Neural cell (in vitro differentiated cells): ENCODE measurements at regions not wholly inside any gene's neighbourhood (a gene's known extent, or its start where the extent isn't known, plus 50 kb on each side); places are given as distances from the start of the nearest gene placed in this dataset.
"Not testable (repeated sequence)": the region's sequence is repeated elsewhere in the genome, so short reads cannot be mapped to it uniquely, and the experiment has no call there.

Experiments used
- H2AFZ ChIP-seq: fragments of 200-600, 300-800 bp; sonication (generic), shearing (Covaris generic); 2 replicates; pipeline ENCODE4 v1.6.0; 2014; ENCODE audit warnings: low read depth, mild to moderate bottlenecking, antibody characterized with exemption, low read length, moderate library complexity
- H3F3A ChIP-seq: fragments of 200-600 bp; shearing (Covaris generic); 2 replicates; pipeline ENCODE4 v1.6.1; 2016; ENCODE audit warnings: mild to moderate bottlenecking, moderate library complexity, mixed read lengths, antibody characterized with exemption, low read length; ENCODE audit not compliant: insufficient read depth, poor library complexity, severe bottlenecking
- H3K27ac ChIP-seq: fragments of 200-600, 300-800 bp; sonication (generic), shearing (Covaris generic); 2 replicates; pipeline ENCODE4 v1.5.1; 2014; ENCODE audit warnings: mild to moderate bottlenecking, low read length, moderate library complexity
- H3K27me3 ChIP-seq: fragments of 300-800, 200-600 bp; sonication (generic), shearing (Covaris generic); 2 replicates; pipeline ENCODE4 v1.6.0; 2014; ENCODE audit warnings: mild to moderate bottlenecking, low read depth, low read length, moderate library complexity; ENCODE audit not compliant: insufficient read depth
- H3K36me3 ChIP-seq: fragments of 300-800, 200-600 bp; sonication (generic), shearing (Covaris generic); 2 replicates; pipeline ENCODE4 v1.5.1; 2014; ENCODE audit warnings: mild to moderate bottlenecking, antibody characterized with exemption, low read length, moderate library complexity; ENCODE audit not compliant: insufficient read depth
- H3K4me2 ChIP-seq: fragments of 300-800, 200-600 bp; sonication (generic), shearing (Covaris generic); 2 replicates; pipeline ENCODE4 v1.6.0; 2014; ENCODE audit warnings: mild to moderate bottlenecking, low read length
- H3K4me3 ChIP-seq: fragments of 300-800, 200-600 bp; sonication (generic), shearing (Covaris generic); 2 replicates; pipeline ENCODE4 v1.5.1; 2014; ENCODE audit warnings: mild to moderate bottlenecking, low read length, moderate library complexity
- H3K79me2 ChIP-seq: fragments of 200-600 bp; shearing (Covaris generic); replicated peaks from 2 replicates; pipeline ENCODE4 v1.6.0; 2014; ENCODE audit warnings: mild to moderate bottlenecking, low read length, moderate library complexity; ENCODE audit not compliant: insufficient read depth
- H3K9ac ChIP-seq: fragments of 300-800, 200-600 bp; sonication (generic), shearing (Covaris generic); 2 replicates; pipeline ENCODE4 v1.6.1; 2016; ENCODE audit warnings: mild to moderate bottlenecking, low read length, mixed read lengths
- H3K9me2 ChIP-seq: fragments of 200-600 bp; shearing (Covaris generic); 2 replicates; pipeline ENCODE4 v1.6.1; 2016; ENCODE audit warnings: mild to moderate bottlenecking, low read length, mixed read lengths; ENCODE audit not compliant: insufficient read depth
- H3K9me3 ChIP-seq: fragments of 200-600, 300-800 bp; sonication (generic), shearing (Covaris generic); 2 replicates; pipeline ENCODE4 v1.6.1; 2016; ENCODE audit warnings: mild to moderate bottlenecking, mixed run types, low read length, moderate library complexity, mixed read lengths
- H4K20me1 ChIP-seq: fragments of 200-600 bp; shearing (Covaris generic); 2 replicates; pipeline ENCODE4 v1.6.1; 2016; ENCODE audit warnings: mild to moderate bottlenecking, mixed run types; ENCODE audit not compliant: insufficient read depth
- EP300 ChIP-seq: fragments of 450-650 bp; conservative IDR thresholded peaks from 2 replicates; pipeline ENCODE4 v1.6.1; 2014; ENCODE audit warnings: antibody characterized with exemption, mild to moderate bottlenecking, moderate library complexity; ENCODE audit not compliant: poor library complexity, severe bottlenecking
- EZH2 ChIP-seq: fragments of 200-600, 300-800 bp; shearing (Covaris generic), sonication (generic); IDR thresholded peaks from 2 replicates; pipeline ENCODE4 v1.6.1; 2014; ENCODE audit warnings: antibody characterized with exemption, low read length, borderline replicate concordance, mild to moderate bottlenecking; ENCODE audit not compliant: insufficient read depth, poor library complexity, severe bottlenecking
- MXI1 ChIP-seq: fragments of 450-650 bp; conservative IDR thresholded peaks from 2 replicates; pipeline ENCODE4 v1.6.1; 2014; ENCODE audit warnings: antibody characterized with exemption, mild to moderate bottlenecking; ENCODE audit not compliant: poor library complexity, severe bottlenecking
- POLR2AphosphoS5 ChIP-seq: IDR thresholded peaks from 2 replicates; pipeline ENCODE4 v1.6.1; 2012
- RAD21 ChIP-seq: fragments of 450-650 bp; conservative IDR thresholded peaks from 2 replicates; pipeline ENCODE4 v1.6.1; 2014; ENCODE audit warnings: antibody characterized with exemption, mild to moderate bottlenecking, moderate library complexity
- SMC3 ChIP-seq: fragments of 450-650 bp; conservative IDR thresholded peaks from 2 replicates; pipeline ENCODE4 v1.6.1; 2014; ENCODE audit warnings: antibody characterized with exemption, mild to moderate bottlenecking, moderate library complexity; ENCODE audit not compliant: poor library complexity
- TAF1 ChIP-seq: IDR thresholded peaks from 2 replicates; pipeline ENCODE4 v1.6.1; 2012; ENCODE audit warnings: low read depth
- TF ChIP-seq, protein P1 (sequence below): fragments of 450-650 bp; IDR thresholded peaks from 2 replicates; pipeline ENCODE4 v1.5.1; 2014; ENCODE audit warnings: antibody characterized with exemption, mild to moderate bottlenecking, moderate library complexity; ENCODE audit not compliant: poor library complexity, severe bottlenecking
- TF ChIP-seq, protein P2 (sequence below): IDR thresholded peaks from 2 replicates; pipeline ENCODE4 v1.6.1; 2012; ENCODE audit warnings: borderline replicate concordance

DNA sequence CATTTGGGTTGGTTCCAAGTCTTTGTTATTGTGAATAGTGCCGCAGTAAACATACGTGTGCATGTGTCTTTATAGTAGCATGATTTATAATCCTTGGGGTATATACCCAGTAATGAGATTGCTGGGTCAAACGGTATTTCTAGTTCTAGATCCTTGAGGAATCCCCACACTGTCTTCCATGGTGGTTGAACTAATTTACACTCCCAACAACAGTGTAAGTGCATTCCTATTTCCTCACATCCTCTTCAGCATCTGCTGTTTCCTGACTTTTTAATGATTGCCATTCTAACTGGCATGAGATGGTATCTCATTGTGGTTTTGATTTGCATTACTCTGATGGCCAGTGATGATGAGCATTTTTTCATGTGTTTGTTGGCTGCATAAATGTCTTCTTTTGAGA lies 580.3 kb upstream of the CLINT1 start:
- H2AFZ ChIP-seq, H3K4me2 ChIP-seq, H3K27ac ChIP-seq, H3F3A ChIP-seq, H3K4me3 ChIP-seq, H3K27me3 ChIP-seq, H3K9ac ChIP-seq, H3K79me2 ChIP-seq, H4K20me1 ChIP-seq, H3K9me2 ChIP-seq, H3K36me3 ChIP-seq, H3K9me3 ChIP-seq: not testable (repeated sequence)

DNA sequence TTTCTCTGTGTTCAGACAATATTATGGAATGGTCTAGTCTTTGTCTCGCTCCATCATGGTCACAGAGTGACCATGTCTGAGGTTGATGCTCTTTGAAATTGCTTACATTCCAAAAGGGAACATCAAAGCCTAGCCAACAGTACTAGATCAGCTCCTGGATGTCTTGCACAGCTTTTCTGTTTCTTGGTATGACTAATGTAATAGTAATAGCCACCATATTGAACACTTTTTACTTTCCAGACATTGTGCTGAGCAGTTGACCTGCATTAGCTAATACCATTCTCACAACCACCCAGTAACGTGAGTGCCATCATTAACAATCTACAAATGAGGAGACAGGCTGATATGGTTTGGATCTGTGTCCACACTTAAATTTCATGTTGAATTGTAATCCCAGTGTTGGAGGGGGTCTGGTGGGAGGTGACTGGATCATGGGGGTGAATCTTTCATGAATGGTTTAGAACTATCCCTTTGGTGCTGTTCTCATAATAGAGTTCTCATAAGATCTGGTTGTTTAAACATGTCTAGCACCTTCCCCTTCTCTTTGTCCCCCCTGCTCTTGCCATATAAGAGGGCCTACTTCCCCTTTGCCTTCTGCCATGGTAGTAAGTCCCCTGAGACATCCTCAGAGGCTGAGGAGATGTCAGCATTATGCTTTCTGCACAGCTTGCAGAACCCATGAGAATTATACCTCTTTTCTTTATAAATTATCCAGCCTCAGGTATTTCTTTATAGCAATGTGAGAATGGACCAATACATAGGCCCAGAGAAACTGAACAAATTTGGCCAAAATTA lies 577.5 kb upstream of the CLINT1 start:
- no peak overlapping the region for H3K4me2 ChIP-seq
- H4K20me1 ChIP-seq, result no peaks in the 10 kb centered on the region
- H3K9me3 ChIP-seq, result no peaks in the 10 kb centered on the region
- H3K27me3 ChIP-seq, result no peaks in the 10 kb centered on the region
- H3K9ac ChIP-seq, result no peak overlapping the region
- H3K27ac ChIP-seq, result no peak overlapping the region
- no peaks in the 10 kb centered on the region for H3F3A ChIP-seq
- no peaks in the 10 kb centered on the region for H3K79me2 ChIP-seq
- H3K36me3 ChIP-seq, result no peaks in the 10 kb centered on the region
- no peak overlapping the region for H2AFZ ChIP-seq
- TF ChIP-seq EZH2 (no peak), RAD21 (no peak), TAF1 (no peak), POLR2AphosphoS5 (no peak), EP300 (no peak), MXI1 (no peak), SMC3 (no peak)
- TF ChIP-seq, protein P1, sequence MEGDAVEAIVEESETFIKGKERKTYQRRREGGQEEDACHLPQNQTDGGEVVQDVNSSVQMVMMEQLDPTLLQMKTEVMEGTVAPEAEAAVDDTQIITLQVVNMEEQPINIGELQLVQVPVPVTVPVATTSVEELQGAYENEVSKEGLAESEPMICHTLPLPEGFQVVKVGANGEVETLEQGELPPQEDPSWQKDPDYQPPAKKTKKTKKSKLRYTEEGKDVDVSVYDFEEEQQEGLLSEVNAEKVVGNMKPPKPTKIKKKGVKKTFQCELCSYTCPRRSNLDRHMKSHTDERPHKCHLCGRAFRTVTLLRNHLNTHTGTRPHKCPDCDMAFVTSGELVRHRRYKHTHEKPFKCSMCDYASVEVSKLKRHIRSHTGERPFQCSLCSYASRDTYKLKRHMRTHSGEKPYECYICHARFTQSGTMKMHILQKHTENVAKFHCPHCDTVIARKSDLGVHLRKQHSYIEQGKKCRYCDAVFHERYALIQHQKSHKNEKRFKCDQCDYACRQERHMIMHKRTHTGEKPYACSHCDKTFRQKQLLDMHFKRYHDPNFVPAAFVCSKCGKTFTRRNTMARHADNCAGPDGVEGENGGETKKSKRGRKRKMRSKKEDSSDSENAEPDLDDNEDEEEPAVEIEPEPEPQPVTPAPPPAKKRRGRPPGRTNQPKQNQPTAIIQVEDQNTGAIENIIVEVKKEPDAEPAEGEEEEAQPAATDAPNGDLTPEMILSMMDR, result no peak
- TF ChIP-seq, protein P2, sequence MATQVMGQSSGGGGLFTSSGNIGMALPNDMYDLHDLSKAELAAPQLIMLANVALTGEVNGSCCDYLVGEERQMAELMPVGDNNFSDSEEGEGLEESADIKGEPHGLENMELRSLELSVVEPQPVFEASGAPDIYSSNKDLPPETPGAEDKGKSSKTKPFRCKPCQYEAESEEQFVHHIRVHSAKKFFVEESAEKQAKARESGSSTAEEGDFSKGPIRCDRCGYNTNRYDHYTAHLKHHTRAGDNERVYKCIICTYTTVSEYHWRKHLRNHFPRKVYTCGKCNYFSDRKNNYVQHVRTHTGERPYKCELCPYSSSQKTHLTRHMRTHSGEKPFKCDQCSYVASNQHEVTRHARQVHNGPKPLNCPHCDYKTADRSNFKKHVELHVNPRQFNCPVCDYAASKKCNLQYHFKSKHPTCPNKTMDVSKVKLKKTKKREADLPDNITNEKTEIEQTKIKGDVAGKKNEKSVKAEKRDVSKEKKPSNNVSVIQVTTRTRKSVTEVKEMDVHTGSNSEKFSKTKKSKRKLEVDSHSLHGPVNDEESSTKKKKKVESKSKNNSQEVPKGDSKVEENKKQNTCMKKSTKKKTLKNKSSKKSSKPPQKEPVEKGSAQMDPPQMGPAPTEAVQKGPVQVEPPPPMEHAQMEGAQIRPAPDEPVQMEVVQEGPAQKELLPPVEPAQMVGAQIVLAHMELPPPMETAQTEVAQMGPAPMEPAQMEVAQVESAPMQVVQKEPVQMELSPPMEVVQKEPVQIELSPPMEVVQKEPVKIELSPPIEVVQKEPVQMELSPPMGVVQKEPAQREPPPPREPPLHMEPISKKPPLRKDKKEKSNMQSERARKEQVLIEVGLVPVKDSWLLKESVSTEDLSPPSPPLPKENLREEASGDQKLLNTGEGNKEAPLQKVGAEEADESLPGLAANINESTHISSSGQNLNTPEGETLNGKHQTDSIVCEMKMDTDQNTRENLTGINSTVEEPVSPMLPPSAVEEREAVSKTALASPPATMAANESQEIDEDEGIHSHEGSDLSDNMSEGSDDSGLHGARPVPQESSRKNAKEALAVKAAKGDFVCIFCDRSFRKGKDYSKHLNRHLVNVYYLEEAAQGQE, result no peak
- H3K9me2 ChIP-seq, result no peaks in the 10 kb centered on the region
- no peak overlapping the region for H3K4me3 ChIP-seq

DNA sequence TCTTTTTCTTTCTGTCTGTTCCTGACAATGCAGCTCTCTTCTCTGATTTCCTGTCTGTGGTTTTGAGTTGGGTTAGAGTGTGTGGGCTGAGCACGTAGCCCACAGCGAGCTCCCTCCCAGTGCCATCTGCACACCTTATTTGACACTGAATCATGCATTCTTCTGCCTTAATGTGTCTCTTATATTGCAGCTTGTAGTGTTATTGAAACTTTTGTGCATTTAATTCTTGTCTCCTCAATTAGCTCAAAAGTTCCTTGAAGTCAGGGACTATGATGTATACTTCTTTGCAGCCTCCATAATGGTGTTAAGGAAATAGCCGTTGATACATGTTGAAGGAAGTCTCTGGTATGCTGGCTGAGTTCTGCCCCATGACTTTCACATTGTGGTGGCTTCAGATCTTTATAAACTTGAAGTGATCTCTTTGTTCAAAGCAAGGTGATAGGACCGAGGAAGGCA lies 576.2 kb upstream of the CLINT1 start:
- TF ChIP-seq EZH2, result no peak
- TF ChIP-seq EP300, result no peak
- TF ChIP-seq TAF1, result no peak
- Histone ChIP-seq H3K79me2 (no peaks in the 10 kb centered on the region), H3K27ac (no peak overlapping the region), H3K27me3 (no peaks in the 10 kb centered on the region), H3F3A (no peaks in the 10 kb centered on the region), H3K4me3 (no peak overlapping the region), H3K9me2 (no peaks in the 10 kb centered on the region), H3K9ac (no peak overlapping the region), H3K9me3 (no peaks in the 10 kb centered on the region), H3K4me2 (no peak overlapping the region), H4K20me1 (no peaks in the 10 kb centered on the region), H2AFZ (no peak overlapping the region), H3K36me3 (no peaks in the 10 kb centered on the region)
